ENCODE measurements at regions not wholly inside any gene's neighbourhood (a gene's known extent, or its start where the extent isn't known, plus 50 kb on each side); places are given as distances from the start of the nearest gene placed in this dataset.
A peak's percentile ranks its signal among the peaks of the same experiment; 100 is the strongest.

DNA sequence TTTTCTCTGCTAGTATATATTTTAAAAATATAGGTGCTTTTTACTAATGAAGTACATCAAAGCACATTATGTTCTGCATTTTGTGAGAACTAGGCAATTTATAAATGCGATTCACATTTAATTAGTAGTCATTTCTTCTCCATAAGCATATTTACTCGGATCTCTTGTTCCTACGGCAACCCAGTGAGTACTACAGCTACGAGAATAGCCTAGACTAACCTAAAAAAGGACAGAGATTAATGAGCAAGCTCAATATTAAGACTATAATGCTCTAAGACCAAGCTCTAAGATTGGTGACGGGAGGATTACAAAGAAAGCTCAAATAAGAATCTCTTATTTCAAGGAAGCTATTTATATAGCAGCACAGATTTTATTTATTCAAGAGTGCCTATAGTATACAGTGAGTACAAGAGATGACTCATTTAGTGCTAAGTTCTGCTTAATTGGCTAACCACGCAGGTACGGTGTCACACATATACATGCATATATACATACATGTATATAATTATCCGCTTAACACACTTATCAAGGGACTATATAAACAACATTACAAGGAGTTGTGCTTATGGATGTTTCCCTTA is 364.7 kb downstream of the GPD2 start:
- DNase-seq (ENCODE audit: low spot score in 2 of 2), result peak in 1 of 2 experiments; percentile 74
- peaks cover 43% of the 10 kb centered on the region for H3K4me1 ChIP-seq
- H3K27me3 ChIP-seq (ENCODE audit: low read depth), result no peaks in the 10 kb centered on the region
- no peaks in the 10 kb centered on the region for H3K9me3 ChIP-seq
- in situ Hi-C loops (cut with MboI; ENCODE audit: low sequenced_read_pairs), result no loop called here
- peak overlapping the region; percentile 0 for H3K4me3 ChIP-seq
- H3K36me3 ChIP-seq (replicated peaks), result no peaks in the 10 kb centered on the region

DNA sequence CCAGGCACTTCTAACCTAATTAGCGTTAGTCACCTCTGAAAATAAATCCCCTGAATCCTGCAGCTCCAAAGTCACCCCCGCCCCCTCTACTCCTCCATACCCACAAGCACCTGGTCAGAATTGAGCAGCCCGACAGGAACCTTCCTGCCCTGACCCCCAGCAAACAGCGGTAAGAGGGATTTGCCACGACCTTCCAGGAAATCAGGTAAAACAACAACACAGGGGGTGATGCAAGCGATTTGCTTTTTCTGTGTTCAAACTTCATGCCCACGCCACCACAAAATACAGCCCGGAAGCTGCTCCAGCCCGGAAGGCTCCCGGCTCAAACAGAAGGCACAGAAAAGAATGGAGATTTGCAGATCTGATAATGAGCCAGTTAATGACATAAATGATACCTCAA is 367.1 kb downstream of the GPD2 start:
- no peaks in the 10 kb centered on the region for H3K9me3 ChIP-seq
- H3K27me3 ChIP-seq (ENCODE audit: low read depth), result no peaks in the 10 kb centered on the region
- in situ Hi-C loops (cut with MboI; ENCODE audit: low sequenced_read_pairs), result no loop called here
- H3K4me1 ChIP-seq, result peaks cover 43% of the 10 kb centered on the region
- DNase-seq (ENCODE audit: low spot score in 2 of 2), result peak; percentile 49 to 63
- H3K36me3 ChIP-seq (replicated peaks), result no peaks in the 10 kb centered on the region
- peak overlapping the region; percentile 22 for H3K4me3 ChIP-seq

DNA sequence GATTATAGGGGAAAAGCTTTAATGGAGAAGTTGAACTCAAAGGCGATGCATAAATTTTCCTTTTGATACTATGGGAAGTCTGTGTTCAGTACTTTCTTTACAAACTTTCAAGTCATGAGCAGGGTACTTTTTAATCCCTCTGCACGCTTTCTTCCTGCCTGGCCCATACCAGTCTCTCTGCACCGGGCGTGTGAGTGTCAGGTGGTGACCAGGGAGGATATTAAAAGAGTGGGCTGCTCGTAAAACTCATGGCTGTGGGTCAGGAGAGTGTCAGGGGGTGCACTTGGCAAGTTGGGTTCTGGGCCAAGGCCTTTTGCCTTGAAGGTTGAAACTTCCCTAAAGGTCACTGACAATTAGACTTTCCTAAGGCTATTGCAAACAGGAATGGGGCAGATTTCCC is 367.8 kb downstream of the GPD2 start:
- Histone ChIP-seq H3K27me3 (ENCODE audit: low read depth) (no peaks in the 10 kb centered on the region), H3K36me3 (replicated peaks) (no peaks in the 10 kb centered on the region), H3K4me1 (peaks cover 43% of the 10 kb centered on the region), H3K4me3 (peak overlapping the region; percentile 22), H3K9me3 (no peaks in the 10 kb centered on the region)
- in situ Hi-C loops (cut with MboI; ENCODE audit: low sequenced_read_pairs), result no loop called here
- peak; percentile 5 to 19 for DNase-seq (ENCODE audit: low spot score in 2 of 2)

- no peaks in the 10 kb centered on the region for H3K36me3 ChIP-seq (replicated peaks)
- no peaks in the 10 kb centered on the region for H3K9me3 ChIP-seq
- in situ Hi-C loops (cut with MboI; ENCODE audit: low sequenced_read_pairs), result no loop called here
- H3K4me3 ChIP-seq, result no peak overlapping the region
- no peaks in the 10 kb centered on the region for H3K27me3 ChIP-seq (ENCODE audit: low read depth)
- H3K4me1 ChIP-seq, result no peaks in the 10 kb centered on the region
- no peak for DNase-seq (ENCODE audit: low spot score in 2 of 2)
Observed at GRCh38 chr2:156810094-156810493, 373.9 kb downstream of the GPD2 start.

- no peak overlapping the region for H3K4me3 ChIP-seq
- no peaks in the 10 kb centered on the region for H3K27me3 ChIP-seq (ENCODE audit: low read depth)
- H3K4me1 ChIP-seq, result no peaks in the 10 kb centered on the region
- no peaks in the 10 kb centered on the region for H3K36me3 ChIP-seq (replicated peaks)
- no peaks in the 10 kb centered on the region for H3K9me3 ChIP-seq
- in situ Hi-C loops (cut with MboI; ENCODE audit: low sequenced_read_pairs), result no loop called here
- DNase-seq (ENCODE audit: low spot score in 2 of 2), result no peak
Observed at GRCh38 chr2:156812496-156812895, 376.3 kb downstream of the GPD2 start.

DNA sequence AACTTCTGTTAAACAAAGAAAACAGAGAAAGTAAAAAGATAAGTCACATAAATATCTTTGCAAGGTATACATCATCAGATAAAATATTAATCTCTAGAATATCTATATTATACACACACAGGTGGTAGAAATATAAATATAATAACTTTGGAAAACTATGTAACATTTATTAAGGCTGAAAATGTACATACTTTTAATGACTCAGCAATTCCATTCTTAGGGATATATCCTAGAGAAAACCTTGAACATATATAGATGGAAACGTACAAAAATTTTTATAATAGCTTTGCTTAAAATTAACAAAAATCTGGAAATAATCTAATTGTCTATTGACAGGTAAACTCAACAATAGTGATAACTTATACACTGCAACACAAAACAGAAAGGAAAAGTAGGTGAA is 381.3 kb downstream of the GPD2 start:
- in situ Hi-C loops (cut with MboI; ENCODE audit: low sequenced_read_pairs), result no loop called here
- no peak for DNase-seq (ENCODE audit: low spot score in 2 of 2)
- no peak overlapping the region for H3K4me3 ChIP-seq

GRCh38 chr2:156818221-156818620 is 382.0 kb downstream of the GPD2 start:
- no peak for DNase-seq (ENCODE audit: low spot score in 2 of 2)
- in situ Hi-C loops (cut with MboI; ENCODE audit: low sequenced_read_pairs), result no loop called here
- Histone ChIP-seq H3K4me3 (no peak overlapping the region), H3K4me1 (no peaks in the 10 kb centered on the region), H3K9me3 (no peaks in the 10 kb centered on the region), H3K27me3 (ENCODE audit: low read depth) (no peaks in the 10 kb centered on the region), H3K36me3 (replicated peaks) (no peaks in the 10 kb centered on the region)

More for the DNA sequence above, 381.3 kb downstream of the GPD2 start:
- Histone ChIP-seq H3K4me1 (no peaks in the 10 kb centered on the region), H3K27me3 (ENCODE audit: low read depth) (no peaks in the 10 kb centered on the region), H3K36me3 (replicated peaks) (no peaks in the 10 kb centered on the region), H3K9me3 (no peaks in the 10 kb centered on the region)

GRCh38 chr2:156818944-156819343 is 382.8 kb downstream of the GPD2 start:
- in situ Hi-C loops (cut with MboI; ENCODE audit: low sequenced_read_pairs), result no loop called here
- H3K36me3 ChIP-seq (replicated peaks), result no peaks in the 10 kb centered on the region
- no peak for DNase-seq (ENCODE audit: low spot score in 2 of 2)
- no peaks in the 10 kb centered on the region for H3K9me3 ChIP-seq
- H3K4me3 ChIP-seq, result no peak overlapping the region
- H3K4me1 ChIP-seq, result no peaks in the 10 kb centered on the region
- H3K27me3 ChIP-seq (ENCODE audit: low read depth), result no peaks in the 10 kb centered on the region

DNA sequence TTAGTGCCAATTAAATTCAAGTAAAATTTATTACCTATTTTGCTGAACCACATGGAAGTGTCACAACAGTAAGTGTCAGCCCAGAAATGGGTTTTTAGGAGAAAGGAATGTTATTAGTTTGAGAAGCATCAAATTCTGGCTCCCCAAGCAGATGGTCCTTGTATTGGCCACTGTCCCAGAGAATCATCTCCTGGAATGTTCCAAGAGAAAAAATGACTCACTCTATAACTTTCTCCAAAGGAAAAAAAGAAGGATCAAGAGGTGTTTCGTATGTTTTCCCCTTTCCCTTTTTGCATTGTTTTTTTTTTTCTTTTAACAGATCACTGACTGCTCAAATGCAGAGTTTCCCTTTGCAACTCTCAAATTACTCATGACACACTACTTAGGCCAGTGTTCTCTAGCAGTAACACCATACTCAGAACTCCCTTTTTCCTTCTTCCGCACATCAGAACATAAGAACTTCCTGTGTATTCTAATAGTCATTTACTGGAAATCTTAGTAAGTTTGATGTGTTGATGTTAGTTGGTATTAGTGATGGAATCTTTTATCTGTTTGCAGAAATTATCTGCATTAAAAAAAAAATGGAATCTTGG is 390.3 kb downstream of the GPD2 start:
- in situ Hi-C loops (cut with MboI; ENCODE audit: low sequenced_read_pairs), result no loop called here
- Histone ChIP-seq H3K9me3 (no peaks in the 10 kb centered on the region), H3K36me3 (replicated peaks) (no peaks in the 10 kb centered on the region), H3K27me3 (ENCODE audit: low read depth) (no peaks in the 10 kb centered on the region), H3K4me1 (no peaks in the 10 kb centered on the region), H3K4me3 (no peak overlapping the region)
- DNase-seq (ENCODE audit: low spot score in 2 of 2), result no peak

DNA sequence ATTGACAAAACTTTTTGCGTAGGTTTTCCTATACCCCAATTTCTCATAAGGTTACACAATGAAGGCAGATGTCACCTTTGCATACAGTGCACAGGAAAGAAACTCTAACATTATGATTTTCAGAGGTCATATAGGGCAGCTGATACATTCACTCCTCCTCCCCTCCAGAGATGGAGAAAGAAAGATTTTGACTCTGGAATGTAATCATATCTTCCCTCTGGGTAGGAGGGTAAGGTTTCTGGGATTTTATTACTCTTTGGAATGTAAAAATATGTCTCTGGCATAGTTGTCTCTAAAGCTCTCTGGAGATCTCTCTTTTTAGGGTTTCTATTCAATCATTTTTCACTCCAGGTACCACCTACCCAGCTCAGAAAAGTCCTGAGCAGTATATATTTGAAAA is 398.3 kb downstream of the GPD2 start:
- Histone ChIP-seq H3K4me1 (no peaks in the 10 kb centered on the region), H3K27me3 (ENCODE audit: low read depth) (no peaks in the 10 kb centered on the region), H3K36me3 (replicated peaks) (no peaks in the 10 kb centered on the region), H3K4me3 (no peak overlapping the region), H3K9me3 (no peaks in the 10 kb centered on the region)
- no peak for DNase-seq (ENCODE audit: low spot score in 2 of 2)
- in situ Hi-C loops (cut with MboI; ENCODE audit: low sequenced_read_pairs), result no loop called here

GRCh38 chr2:156837635-156838370 is 401.6 kb downstream of the GPD2 start:
- Histone ChIP-seq H3K36me3 (replicated peaks) (no peaks in the 10 kb centered on the region), H3K27me3 (ENCODE audit: low read depth) (no peaks in the 10 kb centered on the region), H3K4me3 (no peak overlapping the region), H3K4me1 (no peaks in the 10 kb centered on the region), H3K9me3 (no peaks in the 10 kb centered on the region)
- in situ Hi-C loops (cut with MboI; ENCODE audit: low sequenced_read_pairs), result no loop called here
- no peak for DNase-seq (ENCODE audit: low spot score in 2 of 2)

DNA sequence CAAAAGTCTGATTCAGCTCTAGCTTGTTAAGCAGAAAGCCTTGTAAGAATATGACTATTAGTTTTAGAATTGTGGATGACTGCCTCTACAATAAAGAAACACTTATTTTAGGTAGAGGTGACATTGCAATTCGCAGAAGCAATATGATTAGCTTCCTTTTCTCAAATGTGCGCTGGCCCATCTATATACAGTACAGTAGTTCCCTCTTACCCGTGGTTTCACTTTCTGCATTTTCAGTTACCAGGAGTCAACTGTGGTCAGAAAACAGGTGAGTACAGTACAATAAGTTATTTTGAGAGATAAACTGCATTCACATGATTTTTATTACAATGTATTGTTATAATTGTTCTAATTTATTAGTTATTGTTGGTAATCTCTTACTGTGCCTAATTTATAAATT is 405.1 kb downstream of the GPD2 start:
- Histone ChIP-seq H3K27me3 (ENCODE audit: low read depth) (no peaks in the 10 kb centered on the region), H3K36me3 (replicated peaks) (no peaks in the 10 kb centered on the region), H3K4me1 (peaks cover 4% of the 10 kb centered on the region; the same call in 1 of the 2 replicates), H3K9me3 (no peaks in the 10 kb centered on the region), H3K4me3 (no peak overlapping the region)
- DNase-seq (ENCODE audit: low spot score in 2 of 2), result no peak
- in situ Hi-C loops (cut with MboI; ENCODE audit: low sequenced_read_pairs), result no loop called here

GRCh38 chr2:156845806-156846558 is 409.8 kb downstream of the GPD2 start:
- peak; percentile 53 to 81 for DNase-seq (ENCODE audit: low spot score in 2 of 2)
- in situ Hi-C loops (cut with MboI; ENCODE audit: low sequenced_read_pairs), result no loop called here
- no peaks in the 10 kb centered on the region for H3K9me3 ChIP-seq
- H3K4me1 ChIP-seq, result peaks cover 12% of the 10 kb centered on the region
- no peaks in the 10 kb centered on the region for H3K36me3 ChIP-seq (replicated peaks)
- H3K4me3 ChIP-seq, result no peak overlapping the region
- H3K27me3 ChIP-seq (ENCODE audit: low read depth), result no peaks in the 10 kb centered on the region

- no peaks in the 10 kb centered on the region for H3K36me3 ChIP-seq (replicated peaks)
- H3K4me1 ChIP-seq, result no peaks in the 10 kb centered on the region
- in situ Hi-C loops (cut with MboI; ENCODE audit: low sequenced_read_pairs), result no loop called here
- H3K4me3 ChIP-seq, result no peak overlapping the region
- DNase-seq (ENCODE audit: low spot score in 2 of 2), result no peak
- no peaks in the 10 kb centered on the region for H3K27me3 ChIP-seq (ENCODE audit: low read depth)
- H3K9me3 ChIP-seq, result no peaks in the 10 kb centered on the region
Observed at GRCh38 chr2:156852210-156852609, 405.3 kb upstream of the GALNT5 start.

Measured in HAP-1 (cell line).